T-helper 17 cell (primary cell): ENCODE measurements at regions not wholly inside any gene's neighbourhood (a gene's known extent, or its start where the extent isn't known, plus 50 kb on each side); places are given as distances from the start of the nearest gene placed in this dataset.

ENCODE experiments used
- ATAC-seq: fragments of 150-1000 bp; cut with Tn5 transposase; 2 replicates; pipeline ENCODE4 v1.10.0; 2021; ENCODE audit warnings: mild to moderate bottlenecking, moderate library complexity
- DNase-seq, 3 donors: peaks; one replicate each; pipeline versions ENCODE4 v3.0.0 to v3.0.0-alpha.2; 2020 to 2021
- H3K9me3 ChIP-seq: one replicate; pipeline ENCODE4 v1.7.0; 2013; ENCODE audit warnings: low read length, mild to moderate bottlenecking; ENCODE audit not compliant: control insufficient read depth, poor library complexity, severe bottlenecking
- H3K27ac Mint-ChIP-seq: one replicate; pipeline ENCODE4 v1.8.0; 2022; ENCODE audit warnings: mild to moderate bottlenecking, moderate library complexity, mixed read lengths
- H3K27me3 Mint-ChIP-seq: one replicate; pipeline ENCODE4 v1.8.0; 2022; ENCODE audit warnings: mixed read lengths
- H3K36me3 Mint-ChIP-seq: one replicate; pipeline ENCODE4 v1.8.0; 2022; ENCODE audit warnings: low read depth, mixed read lengths
- H3K4me1 Mint-ChIP-seq: one replicate; pipeline ENCODE4 v1.8.0; 2022; ENCODE audit warnings: mild to moderate bottlenecking, mixed read lengths
- H3K4me3 Mint-ChIP-seq: one replicate; pipeline ENCODE4 v1.8.0; 2022; ENCODE audit warnings: mild to moderate bottlenecking, moderate library complexity, mixed read lengths

DNA sequence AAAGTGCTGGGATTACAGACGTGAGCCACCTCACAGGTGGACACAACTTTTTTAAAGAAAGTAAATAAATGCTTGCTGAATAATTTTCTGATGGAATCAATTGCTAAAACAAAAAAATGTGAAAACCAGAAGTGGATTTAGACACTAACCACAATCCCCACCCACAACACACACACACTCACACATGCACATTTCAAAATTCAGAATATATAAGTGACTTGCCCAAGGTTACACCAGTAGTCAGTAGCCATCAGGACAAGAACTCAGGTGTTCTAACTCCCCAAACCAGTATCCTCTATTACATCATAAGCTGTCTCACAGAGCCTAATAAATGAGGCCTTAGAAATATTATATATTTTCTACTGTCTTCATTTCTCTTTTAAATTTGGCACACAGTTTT is 1923.6 kb upstream of the PIK3C3 start:
- no peak overlapping the region for H3K4me3 Mint-ChIP-seq
- no peaks in the 10 kb centered on the region for H3K27me3 Mint-ChIP-seq
- no peak overlapping the region for H3K27ac Mint-ChIP-seq
- H3K36me3 Mint-ChIP-seq = no peaks in the 10 kb centered on the region
- no peaks in the 10 kb centered on the region for H3K4me1 Mint-ChIP-seq
- DNase-seq (no peak), ATAC-seq (no peak)
- no peaks in the 10 kb centered on the region for H3K9me3 ChIP-seq

DNA sequence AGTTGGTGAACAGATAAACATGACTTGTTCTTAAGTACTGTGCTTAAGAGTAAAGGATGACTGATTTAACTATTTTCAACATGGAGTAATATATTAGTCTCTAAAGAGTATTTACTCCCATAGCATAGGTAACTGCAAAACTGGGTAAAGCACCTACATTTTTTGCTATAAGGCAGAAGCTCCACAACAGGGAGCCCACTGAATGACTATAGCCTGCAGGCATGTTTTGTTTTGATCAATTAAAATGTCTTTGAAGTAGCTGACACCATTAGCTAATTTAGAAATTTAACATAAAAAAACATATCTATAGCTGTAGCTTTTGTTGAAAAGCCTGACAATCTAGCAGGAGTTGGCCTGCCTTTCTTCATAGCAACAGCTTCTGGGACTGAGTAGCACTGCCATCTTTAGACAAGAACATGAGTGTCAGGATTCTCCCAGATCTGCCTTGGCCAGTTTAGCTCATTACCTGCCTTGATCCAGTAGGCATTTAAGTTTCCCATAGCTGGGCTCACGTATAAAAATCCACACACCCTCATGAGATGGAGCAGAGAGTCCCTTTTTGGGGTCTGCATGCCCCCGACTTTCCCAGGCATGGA is 1935.1 kb upstream of the PIK3C3 start:
- no peak overlapping the region for H3K4me3 Mint-ChIP-seq
- H3K36me3 Mint-ChIP-seq = no peaks in the 10 kb centered on the region
- H3K9me3 ChIP-seq = peaks cover 2% of the 10 kb centered on the region
- H3K27ac Mint-ChIP-seq = no peak overlapping the region
- ATAC-seq (no peak), DNase-seq (no peak)
- no peaks in the 10 kb centered on the region for H3K4me1 Mint-ChIP-seq
- no peaks in the 10 kb centered on the region for H3K27me3 Mint-ChIP-seq

DNA sequence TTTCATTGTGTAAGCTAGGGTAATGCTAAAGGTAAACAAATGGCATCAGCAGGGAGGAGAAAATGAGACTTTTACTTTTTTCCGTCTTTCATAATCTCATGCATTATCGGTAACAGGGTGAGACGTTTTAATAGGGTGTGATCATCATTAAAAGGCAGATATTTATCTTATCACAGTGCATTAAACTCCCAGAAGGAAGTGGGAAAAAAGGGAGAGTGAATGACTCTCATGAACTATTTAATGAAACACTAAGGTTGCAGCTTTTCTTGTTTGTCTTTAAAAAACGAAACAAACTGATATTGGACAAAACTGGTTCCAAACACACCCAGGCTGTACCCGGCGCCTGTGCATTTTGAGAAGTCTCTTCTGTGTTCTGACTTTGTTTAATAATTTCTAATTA is 1936.8 kb upstream of the PIK3C3 start:
- H3K9me3 ChIP-seq = peaks cover 2% of the 10 kb centered on the region
- Mint-ChIP-seq H3K4me3 (no peak overlapping the region), H3K27me3 (no peaks in the 10 kb centered on the region), H3K36me3 (no peaks in the 10 kb centered on the region), H3K27ac (no peak overlapping the region), H3K4me1 (no peaks in the 10 kb centered on the region)
- DNase-seq = no peak
- no peak for ATAC-seq

DNA sequence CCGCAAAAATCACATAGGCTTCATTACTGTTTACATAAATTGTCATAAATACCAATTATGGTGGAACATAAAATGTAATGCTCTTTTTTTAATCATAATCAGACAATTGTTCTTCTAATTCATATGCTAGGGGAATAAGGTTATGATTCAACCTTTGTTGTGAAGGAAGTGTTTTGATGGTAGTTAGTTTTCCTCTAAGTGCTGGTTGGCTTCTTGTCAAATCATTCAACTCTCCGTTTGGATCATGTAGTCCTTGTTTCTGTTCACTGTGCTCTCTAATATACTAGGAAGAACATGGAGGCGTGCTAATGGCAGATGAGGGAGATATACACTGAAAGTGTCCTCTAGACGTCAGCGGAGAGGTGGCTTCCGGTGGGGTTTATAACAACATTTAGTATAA is 1938.0 kb upstream of the PIK3C3 start:
- ATAC-seq (no peak), DNase-seq (no peak)
- no peak overlapping the region for H3K27ac Mint-ChIP-seq
- no peaks in the 10 kb centered on the region for H3K36me3 Mint-ChIP-seq
- H3K27me3 Mint-ChIP-seq = no peaks in the 10 kb centered on the region
- peaks cover 2% of the 10 kb centered on the region for H3K9me3 ChIP-seq
- no peak overlapping the region for H3K4me3 Mint-ChIP-seq
- no peaks in the 10 kb centered on the region for H3K4me1 Mint-ChIP-seq

DNA sequence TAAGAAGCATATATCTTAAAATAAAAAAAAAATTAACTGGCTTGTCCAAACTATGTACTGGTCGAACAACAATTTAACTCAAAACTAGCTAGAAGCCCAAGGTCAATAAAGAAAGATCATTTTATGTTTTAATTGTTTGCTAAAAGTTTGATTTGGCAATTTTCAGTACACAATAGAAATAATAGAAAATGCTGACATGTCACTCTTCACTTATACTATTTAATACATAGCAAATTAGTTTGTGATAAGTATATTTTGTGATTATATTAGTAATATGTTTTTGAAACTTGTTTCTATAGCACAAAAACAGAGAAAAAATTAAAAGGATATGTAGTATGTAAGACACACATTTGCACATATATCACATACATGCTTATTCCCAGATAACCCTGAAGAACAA is 1938.6 kb upstream of the PIK3C3 start:
- H3K27ac Mint-ChIP-seq = no peak overlapping the region
- H3K4me1 Mint-ChIP-seq = no peaks in the 10 kb centered on the region
- DNase-seq = no peak
- H3K9me3 ChIP-seq = peaks cover 2% of the 10 kb centered on the region
- no peaks in the 10 kb centered on the region for H3K27me3 Mint-ChIP-seq
- no peak overlapping the region for H3K4me3 Mint-ChIP-seq
- H3K36me3 Mint-ChIP-seq = no peaks in the 10 kb centered on the region
- no peak for ATAC-seq

DNA sequence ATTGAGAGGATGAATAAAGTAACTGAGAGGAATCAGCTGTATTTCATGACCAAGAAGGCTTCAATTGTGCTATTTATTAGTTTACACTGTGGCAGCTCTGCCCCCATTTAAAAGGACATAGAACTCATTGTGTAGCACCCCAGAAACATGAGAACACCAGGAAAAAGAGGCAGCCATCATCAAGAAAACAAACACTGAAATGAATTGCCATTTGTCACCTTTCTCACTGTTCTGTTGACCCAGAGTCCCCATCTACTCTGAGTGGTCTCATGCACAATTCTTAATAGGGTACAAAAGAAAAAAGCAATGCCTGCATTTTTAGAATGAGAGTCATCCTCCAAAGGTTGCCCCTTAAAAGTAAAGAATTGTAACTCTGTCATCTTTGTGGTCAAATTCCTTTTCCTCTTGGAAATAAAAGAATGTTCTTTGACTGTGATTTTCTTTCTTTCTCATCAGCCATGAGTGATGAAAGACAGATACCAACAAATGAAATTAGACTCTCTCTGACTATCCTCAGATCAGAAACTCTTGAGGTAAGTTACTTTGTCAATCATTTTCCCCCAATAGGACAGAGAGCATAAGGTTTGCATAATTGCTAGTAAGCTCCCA is 1941.9 kb upstream of the PIK3C3 start:
- ATAC-seq (no peak), DNase-seq (no peak)
- no peaks in the 10 kb centered on the region for H3K9me3 ChIP-seq
- H3K27ac Mint-ChIP-seq = no peak overlapping the region
- no peak overlapping the region for H3K4me3 Mint-ChIP-seq
- H3K36me3 Mint-ChIP-seq = no peaks in the 10 kb centered on the region
- no peaks in the 10 kb centered on the region for H3K4me1 Mint-ChIP-seq
- no peaks in the 10 kb centered on the region for H3K27me3 Mint-ChIP-seq

DNA sequence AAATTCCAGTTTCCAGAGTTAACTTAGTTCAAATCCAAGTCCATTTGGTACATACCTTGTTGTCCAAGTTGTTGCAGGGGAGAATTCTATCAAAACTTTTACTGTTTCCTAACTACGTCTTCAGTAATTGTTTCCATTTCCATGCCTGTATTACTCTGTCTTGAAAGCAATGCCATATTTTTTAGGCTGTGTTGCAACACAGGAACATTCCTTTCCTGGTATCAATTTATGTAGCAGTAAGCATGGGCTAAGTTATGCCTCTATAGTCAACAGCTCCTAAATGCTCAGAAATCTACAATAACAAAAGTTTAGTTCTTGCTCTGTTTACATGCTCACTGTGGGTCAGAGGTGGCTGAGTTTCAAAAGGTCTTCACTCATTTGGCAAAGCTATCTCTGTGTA is 1943.8 kb upstream of the PIK3C3 start:
- DNase-seq (no peak), ATAC-seq (no peak)
- H3K4me1 Mint-ChIP-seq = no peaks in the 10 kb centered on the region
- no peaks in the 10 kb centered on the region for H3K9me3 ChIP-seq
- no peaks in the 10 kb centered on the region for H3K27me3 Mint-ChIP-seq
- no peak overlapping the region for H3K27ac Mint-ChIP-seq
- no peak overlapping the region for H3K4me3 Mint-ChIP-seq
- H3K36me3 Mint-ChIP-seq = no peaks in the 10 kb centered on the region

DNA sequence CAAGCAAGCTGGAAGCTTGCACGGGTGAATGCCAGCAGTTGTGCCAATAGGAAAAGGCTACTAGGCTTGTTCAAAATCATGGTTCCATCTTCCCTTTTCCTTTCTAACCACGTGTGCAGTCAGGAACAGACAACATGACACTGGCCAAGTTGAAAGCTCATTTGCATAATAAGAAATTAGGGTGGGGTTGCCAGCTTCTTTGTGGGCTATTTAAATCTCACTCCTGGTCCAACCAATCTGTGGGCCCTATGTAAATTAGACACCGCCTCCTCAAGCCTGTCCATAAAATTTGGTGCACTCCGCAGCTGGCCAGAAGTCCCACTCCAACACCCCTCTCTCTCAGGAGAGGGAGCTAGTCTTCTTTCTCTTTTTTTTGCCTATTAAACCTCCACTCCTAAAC is 1948.4 kb upstream of the PIK3C3 start:
- H3K27me3 Mint-ChIP-seq = no peaks in the 10 kb centered on the region
- no peaks in the 10 kb centered on the region for H3K4me1 Mint-ChIP-seq
- H3K9me3 ChIP-seq = no peaks in the 10 kb centered on the region
- no peak overlapping the region for H3K4me3 Mint-ChIP-seq
- no peak for ATAC-seq
- H3K36me3 Mint-ChIP-seq = no peaks in the 10 kb centered on the region
- H3K27ac Mint-ChIP-seq = no peak overlapping the region
- no peak for DNase-seq

DNA sequence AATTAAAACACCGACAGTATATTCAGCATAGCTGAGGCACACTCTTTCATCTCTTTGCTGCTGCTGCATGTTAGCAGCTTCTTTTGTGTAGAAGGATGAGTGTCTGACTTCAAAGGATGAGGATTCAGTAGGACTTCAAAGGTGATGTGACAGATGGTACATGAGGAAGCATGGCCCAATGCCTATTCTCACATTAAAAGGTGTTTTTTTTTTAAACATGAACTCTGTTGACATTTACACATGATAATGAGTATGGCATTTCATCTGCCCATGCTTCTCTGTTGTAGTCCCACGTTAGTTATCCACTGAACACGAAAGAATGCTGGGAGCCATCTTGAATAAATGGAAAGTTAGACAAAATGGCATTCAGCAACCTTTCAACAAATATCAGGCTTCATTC is 1950.8 kb upstream of the PIK3C3 start:
- H3K4me1 Mint-ChIP-seq = no peaks in the 10 kb centered on the region
- no peak for ATAC-seq
- H3K36me3 Mint-ChIP-seq = no peaks in the 10 kb centered on the region
- no peak overlapping the region for H3K4me3 Mint-ChIP-seq
- H3K27me3 Mint-ChIP-seq = no peaks in the 10 kb centered on the region
- H3K27ac Mint-ChIP-seq = no peak overlapping the region
- H3K9me3 ChIP-seq = no peaks in the 10 kb centered on the region
- DNase-seq = no peak

DNA sequence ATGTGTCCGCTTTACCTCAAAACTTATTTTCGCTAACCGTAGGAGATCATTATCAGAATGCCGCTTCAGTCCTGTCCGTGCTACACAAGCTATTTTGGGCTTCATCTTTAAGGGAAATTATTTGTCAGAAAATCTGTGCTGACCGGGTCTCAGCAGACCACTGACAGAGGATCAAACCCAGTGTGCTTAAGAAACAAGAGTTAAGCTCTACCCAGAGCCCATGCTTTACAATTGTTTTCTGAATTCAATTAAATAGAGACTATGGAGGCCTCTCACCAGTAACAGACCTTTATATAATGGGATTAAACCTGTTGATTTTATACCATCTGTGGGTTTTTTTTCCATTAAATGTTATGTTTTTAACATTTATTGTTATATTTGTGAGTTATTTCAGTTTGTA is 1956.7 kb upstream of the PIK3C3 start:
- Mint-ChIP-seq H3K27ac (no peak overlapping the region), H3K27me3 (no peaks in the 10 kb centered on the region), H3K4me1 (no peaks in the 10 kb centered on the region), H3K36me3 (no peaks in the 10 kb centered on the region), H3K4me3 (no peak overlapping the region)
- no peaks in the 10 kb centered on the region for H3K9me3 ChIP-seq
- ATAC-seq (no peak), DNase-seq (no peak)

DNA sequence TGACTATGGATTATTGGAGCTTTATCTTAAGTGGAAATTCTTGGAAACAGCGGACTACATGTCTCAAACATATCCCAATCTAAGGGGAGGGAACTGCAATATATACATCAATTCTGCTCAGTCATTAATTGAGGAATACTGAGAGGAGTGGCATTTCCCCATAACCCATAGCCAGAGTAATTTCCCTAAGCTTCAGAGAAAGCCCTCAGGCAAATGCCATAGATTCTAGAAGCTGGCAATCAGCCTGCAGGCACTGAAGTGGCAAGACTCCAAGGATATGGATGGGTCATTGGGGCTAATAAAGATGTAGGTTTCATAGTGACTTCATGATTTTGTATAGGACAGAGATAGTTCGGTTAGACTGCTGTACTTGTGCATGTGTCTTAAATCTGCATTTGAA is 1960.5 kb upstream of the PIK3C3 start:
- H3K27ac Mint-ChIP-seq = no peak overlapping the region
- DNase-seq (no peak), ATAC-seq (no peak)
- no peaks in the 10 kb centered on the region for H3K27me3 Mint-ChIP-seq
- no peaks in the 10 kb centered on the region for H3K9me3 ChIP-seq
- H3K4me1 Mint-ChIP-seq = no peaks in the 10 kb centered on the region
- no peak overlapping the region for H3K4me3 Mint-ChIP-seq
- no peaks in the 10 kb centered on the region for H3K36me3 Mint-ChIP-seq

DNA sequence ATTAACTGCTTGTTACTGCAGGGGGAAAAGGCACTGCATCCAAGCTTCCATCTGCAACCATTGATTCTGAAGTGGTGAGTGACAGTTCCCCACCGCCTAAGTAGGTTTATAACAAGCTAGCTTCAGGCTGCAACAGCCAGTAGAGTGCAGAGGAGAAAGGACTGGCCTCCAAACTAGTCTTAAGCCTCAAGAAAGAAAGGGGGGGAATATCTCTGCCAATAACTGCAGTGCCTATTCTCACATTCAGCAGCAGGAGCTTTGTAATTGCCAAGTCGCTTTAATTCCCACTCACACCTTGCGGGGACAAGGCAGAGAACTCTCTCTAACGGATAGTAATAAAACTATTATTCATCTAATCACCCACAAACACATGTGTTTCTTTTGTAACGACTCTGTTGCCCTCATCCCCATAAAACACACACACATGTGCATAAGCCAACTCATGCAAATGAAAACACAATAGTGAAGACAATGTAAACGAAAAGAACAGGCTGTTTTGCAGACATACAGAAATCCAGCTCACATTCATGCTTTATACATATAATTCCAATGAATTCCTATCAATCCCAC is 1963.3 kb upstream of the PIK3C3 start:
- Mint-ChIP-seq H3K27ac (no peak overlapping the region), H3K4me1 (no peaks in the 10 kb centered on the region), H3K4me3 (no peak overlapping the region), H3K27me3 (no peaks in the 10 kb centered on the region), H3K36me3 (no peaks in the 10 kb centered on the region)
- H3K9me3 ChIP-seq = no peaks in the 10 kb centered on the region
- ATAC-seq (no peak), DNase-seq (no peak)

DNA sequence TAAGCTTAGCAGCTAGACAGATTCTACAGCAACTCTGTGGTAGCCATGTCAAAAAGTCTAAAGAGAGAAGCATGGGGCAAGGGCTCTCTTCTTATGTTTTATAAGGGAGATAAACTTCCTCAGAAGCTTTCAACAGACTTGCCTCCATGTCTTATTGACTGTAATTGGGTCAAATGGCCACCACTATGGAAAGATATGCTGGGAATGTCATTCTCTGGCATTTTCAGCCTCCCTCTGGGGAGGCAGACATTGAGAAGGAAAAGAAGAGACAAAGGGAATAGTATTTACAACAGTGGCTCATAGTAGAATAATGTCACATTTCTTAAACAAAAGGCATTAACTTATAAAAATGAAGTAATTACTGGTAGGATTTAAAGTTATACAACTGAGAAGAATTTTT is 1964.5 kb upstream of the PIK3C3 start:
- no peak for ATAC-seq
- no peak for DNase-seq
- Mint-ChIP-seq H3K36me3 (no peaks in the 10 kb centered on the region), H3K27me3 (no peaks in the 10 kb centered on the region), H3K4me3 (no peak overlapping the region), H3K27ac (no peak overlapping the region), H3K4me1 (no peaks in the 10 kb centered on the region)
- no peaks in the 10 kb centered on the region for H3K9me3 ChIP-seq

DNA sequence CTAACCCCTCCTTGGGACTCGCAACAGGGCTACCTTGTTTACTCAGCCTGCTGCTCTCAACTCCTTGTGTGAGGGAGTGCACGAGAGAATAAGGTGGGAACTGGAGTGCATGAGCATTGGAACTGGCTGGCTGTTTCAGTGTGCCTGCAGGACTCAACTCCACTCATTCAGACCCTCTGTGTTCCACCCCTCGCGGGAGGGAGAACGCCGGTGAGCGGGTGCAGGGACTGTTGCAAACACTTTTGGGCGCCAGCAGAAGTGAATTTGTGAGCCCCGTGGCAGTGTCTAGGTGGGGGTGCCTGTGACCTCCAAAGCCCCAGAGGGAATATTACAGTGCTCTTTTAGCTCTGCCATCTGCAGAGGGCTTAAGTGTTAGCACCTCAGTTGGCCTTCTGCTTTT is 1978.3 kb upstream of the PIK3C3 start:
- Mint-ChIP-seq H3K27me3 (no peaks in the 10 kb centered on the region), H3K27ac (no peak overlapping the region), H3K4me1 (no peaks in the 10 kb centered on the region), H3K4me3 (no peak overlapping the region), H3K36me3 (no peaks in the 10 kb centered on the region)
- no peak for DNase-seq
- no peaks in the 10 kb centered on the region for H3K9me3 ChIP-seq
- ATAC-seq = no peak
